HCT116 (cell line): ENCODE measurements at regions not wholly inside any gene's neighbourhood (a gene's known extent, or its start where the extent isn't known, plus 50 kb on each side); places are given as distances from the start of the nearest gene placed in this dataset.

ENCODE experiments used
- ATAC-seq: fragments of 200-7000 bp; cut with Tn5 transposase; 2 replicates; pipeline ENCODE4 v1.9.1; 2020; ENCODE audit warnings: mild to moderate bottlenecking, moderate library complexity
- BruUV-seq: library from RNA; stranded (reverse); fragments of 400-500 nt; replicated peaks from 2 replicates; lab custom pipeline; 2021; lab: Mats Ljungman, UMichigan
- CTCF ChIA-PET: fragments of 300-600 bp; sonication (Branson Sonifier 250); formaldehyde crosslinking; loops from one replicate; lab custom pipeline; 2021; ENCODE audit warnings: antibody characterized with exemption; lab: Charles Lee
- POLR2A ChIA-PET: fragments of 300-600, 350-600 bp; sonication (Branson Sonifier 250); formaldehyde crosslinking; loops from one replicate; lab custom pipeline; 2021; ENCODE audit warnings: antibody characterized with exemption; lab: Charles Lee
- RAD21 ChIA-PET, 2 experiments: fragments of 300-600 bp; sonication (Branson Sonifier 250); formaldehyde crosslinking; loops; one replicate each; lab custom pipeline; 2023; ENCODE audit warnings: low total read pairs in 2 of 2; ENCODE audit not compliant: uncharacterized antibody in 2 of 2, unreplicated experiment in 2 of 2, low non-redundant PET in 1 of 2; lab: Charles Lee
- DNase-seq: peaks from one replicate; pipeline ENCODE4 v3.0.0-alpha.2; 2010; ENCODE audit warnings: low read depth, low spot score
- H2AFZ ChIP-seq: fragments of 200-600 bp; shearing (Covaris generic), sonication (generic); 2 replicates; pipeline ENCODE4 v1.6.1; 2017; ENCODE audit warnings: low read depth, mixed run types, mixed read lengths, antibody characterized with exemption, low read length; ENCODE audit not compliant: poor library complexity, severe bottlenecking
- H3K27ac ChIP-seq: 2 replicates; pipeline ENCODE4 v1.5.1; 2012; ENCODE audit warnings: low read depth, low read length
- H3K27me3 ChIP-seq: fragments of 200-600 bp; sonication (generic); 2 replicates; pipeline ENCODE4 v1.6.1; 2016; ENCODE audit warnings: mixed run types, low read length, mixed read lengths; ENCODE audit not compliant: insufficient read depth
- H3K36me3 ChIP-seq, 2 experiments: fragments of 200-500 bp in 1 of 2; fragments of 200-600 bp in 1 of 2; sonication (Bioruptor generic) in 1 of 2; sonication (generic) in 1 of 2; 2 replicates each; pipeline versions ENCODE4 v1.5.1 to v1.6.1; 2014 to 2016; ENCODE audit warnings: low read length in 2 of 2, inconsistent platforms in 1 of 2, mixed read lengths in 1 of 2, mixed run types in 1 of 2; ENCODE audit not compliant: insufficient read depth in 2 of 2, control insufficient read depth in 1 of 2
- H3K4me1 ChIP-seq, 2 experiments: fragments of 200-600 bp in 1 of 2; sonication (generic) in 1 of 2; 2 replicates each; pipeline versions ENCODE4 v1.5.1 to v1.6.1; 2012 to 2017; ENCODE audit warnings: low read length in 2 of 2, inconsistent platforms in 1 of 2, mild to moderate bottlenecking in 1 of 2, mixed read lengths in 1 of 2, mixed run types in 1 of 2, moderate library complexity in 1 of 2; ENCODE audit not compliant: insufficient read depth in 2 of 2, control insufficient read depth in 1 of 2
- H3K4me2 ChIP-seq: fragments of 200-600 bp; sonication (generic); 2 replicates; pipeline ENCODE4 v1.6.1; 2017; ENCODE audit warnings: mixed run types, low read length, mixed read lengths
- H3K4me3 ChIP-seq, 2 experiments: fragments of 200-600 bp in 1 of 2; sonication (generic) in 1 of 2; replicated peaks in 1 of 2; 2 replicates each; pipeline ENCODE4 v1.5.1; 2011 to 2016; ENCODE audit warnings: low read length in 2 of 2, control low read depth in 1 of 2, low read depth in 1 of 2, mild to moderate bottlenecking in 1 of 2, mixed read lengths in 1 of 2, mixed run types in 1 of 2
- H3K79me2 ChIP-seq: fragments of 200-600 bp; sonication (generic); 2 replicates; pipeline ENCODE4 v1.6.1; 2017; ENCODE audit warnings: mild to moderate bottlenecking, mixed run types, low read length, moderate library complexity, mixed read lengths; ENCODE audit not compliant: insufficient read depth
- H3K9ac ChIP-seq: fragments of 200-600 bp; sonication (generic); 2 replicates; pipeline ENCODE4 v1.6.1; 2016; ENCODE audit warnings: low read length, mixed read lengths
- H3K9me2 ChIP-seq: fragments of 200-600 bp; sonication (generic), shearing (Covaris generic); 2 replicates; pipeline ENCODE4 v1.6.1; 2017; ENCODE audit warnings: mixed run types, mild to moderate bottlenecking, moderate library complexity; ENCODE audit not compliant: insufficient read depth
- H3K9me3 ChIP-seq, 2 experiments: fragments of 200-500 bp in 1 of 2; fragments of 200-600 bp in 1 of 2; sonication (Bioruptor generic) in 1 of 2; sonication (generic) in 1 of 2; 2 replicates each; pipeline ENCODE4 v1.6.1; 2014 to 2017; ENCODE audit warnings: low read length in 2 of 2, mixed read lengths in 2 of 2, inconsistent platforms in 1 of 2, low read depth in 1 of 2, mild to moderate bottlenecking in 1 of 2, mixed run types in 1 of 2, moderate library complexity in 1 of 2; ENCODE audit not compliant: control insufficient read depth in 1 of 2, insufficient read depth in 1 of 2
- H4K20me1 ChIP-seq: fragments of 200-600 bp; sonication (generic), shearing (Covaris generic); 2 replicates; pipeline ENCODE4 v1.6.1; 2017; ENCODE audit warnings: mixed run types, mild to moderate bottlenecking, moderate library complexity; ENCODE audit not compliant: insufficient read depth
- ATF3 ChIP-seq: IDR thresholded peaks from 2 replicates; pipeline ENCODE4 v1.6.1; 2012
- CBX3 ChIP-seq: IDR thresholded peaks from 2 replicates; pipeline ENCODE4 v1.6.1; 2012; ENCODE audit warnings: low read depth
- CEBPB ChIP-seq: IDR thresholded peaks from 2 replicates; pipeline ENCODE4 v1.6.1; 2012; ENCODE audit warnings: low read depth
- CTCF ChIP-seq, 3 experiments: fragments of 200-600 bp in 1 of 3; sonication (generic) in 1 of 3; IDR thresholded peaks in 2 of 3; conservative IDR thresholded peaks in 1 of 3; 2 replicates each; pipeline ENCODE4 v1.5.1; 2012 to 2017; ENCODE audit warnings: low read depth in 2 of 3, low read length in 2 of 3, antibody characterized with exemption in 1 of 3, borderline replicate concordance in 1 of 3, control low read depth in 1 of 3, mild to moderate bottlenecking in 1 of 3, mixed read lengths in 1 of 3, mixed run types in 1 of 3, moderate library complexity in 1 of 3; ENCODE audit not compliant: insufficient read depth in 1 of 3
- EGR1 ChIP-seq: IDR thresholded peaks from 2 replicates; pipeline ENCODE4 v1.6.1; 2012; ENCODE audit warnings: low read depth
- ELF1 ChIP-seq: IDR thresholded peaks from 2 replicates; pipeline ENCODE4 v1.6.1; 2012; ENCODE audit warnings: low read depth, borderline replicate concordance
- EZH2 ChIP-seq: fragments of 200-600 bp; sonication (generic); IDR thresholded peaks from 2 replicates; pipeline ENCODE4 v1.6.1; 2017; ENCODE audit warnings: antibody characterized with exemption, mixed run types
- EZH2phosphoT487 ChIP-seq: fragments of 200-600 bp; IDR thresholded peaks from 2 replicates; pipeline ENCODE4 v1.6.1; 2018; ENCODE audit warnings: antibody characterized with exemption, borderline replicate concordance
- FOSL1 ChIP-seq: IDR thresholded peaks from 2 replicates; pipeline ENCODE4 v1.6.1; 2012; ENCODE audit warnings: low read depth
- JUND ChIP-seq: IDR thresholded peaks from 2 replicates; pipeline ENCODE4 v1.6.1; 2012
- POLR2A ChIP-seq: IDR thresholded peaks from 2 replicates; pipeline ENCODE4 v1.7.0; 2011; ENCODE audit warnings: borderline replicate concordance; ENCODE audit not compliant: insufficient read depth, insufficient read length; ENCODE audit errors: extremely low read depth
- POLR2AphosphoS5 ChIP-seq: IDR thresholded peaks from 2 replicates; pipeline ENCODE4 v1.6.1; 2011; ENCODE audit warnings: mild to moderate bottlenecking, low read depth, low read length, moderate library complexity
- RAD21 ChIP-seq: IDR thresholded peaks from 2 replicates; pipeline ENCODE4 v1.6.1; 2012; ENCODE audit warnings: low read depth, mild to moderate bottlenecking
- REST ChIP-seq: IDR thresholded peaks from 2 replicates; pipeline ENCODE4 v1.6.1; 2012; ENCODE audit warnings: low read depth
- SIN3A ChIP-seq: IDR thresholded peaks from 2 replicates; pipeline ENCODE4 v1.6.1; 2012; ENCODE audit warnings: low read depth
- SRF ChIP-seq: IDR thresholded peaks from 2 replicates; pipeline ENCODE4 v1.6.1; 2012; ENCODE audit warnings: low read depth
- TCF7L2 ChIP-seq: IDR thresholded peaks from 2 replicates; pipeline ENCODE4 v1.7.0; 2011; ENCODE audit warnings: borderline replicate concordance, inconsistent platforms; ENCODE audit not compliant: insufficient read depth, insufficient read length; ENCODE audit errors: extremely low read depth
- YY1 ChIP-seq: IDR thresholded peaks from 2 replicates; pipeline ENCODE4 v1.6.1; 2011; ENCODE audit warnings: low read length, low read depth, moderate library complexity, mild to moderate bottlenecking; ENCODE audit not compliant: insufficient replicate concordance; ENCODE audit errors: extremely low read depth
- ZBTB33 ChIP-seq: IDR thresholded peaks from 2 replicates; pipeline ENCODE4 v1.6.1; 2011; ENCODE audit warnings: mild to moderate bottlenecking, low read length, moderate library complexity; ENCODE audit not compliant: insufficient replicate concordance; ENCODE audit errors: extremely low read depth
- ZFX ChIP-seq: fragments of 450-650 bp; IDR thresholded peaks from 2 replicates; pipeline ENCODE4 v1.6.1; 2017
- intact Hi-C: fragments of 100-400 bp; cut with micrococcal nuclease; formaldehyde crosslinking; loops from 2 replicates; pipeline ENCODE4 v1.10.0; 2022

- TF ChIP-seq REST (no peak), TCF7L2 (no peak), ZBTB33 (no peak), EZH2 (no peak), SIN3A (no peak), RAD21 (no peak), POLR2AphosphoS5 (no peak), SRF (no peak), JUND (no peak), CTCF (IDR thresholded peaks at IDR 0.05 in 2 of 3, conservative IDR thresholded peaks at IDR 0.05 in 1 of 3; ENCODE audit: borderline replicate concordance in 1 of 3, insufficient read depth in 1 of 3, low read depth in 2 of 3, low read length in 2 of 3) (no peak), EGR1 (no peak), POLR2A (no peak), ELF1 (no peak), FOSL1 (no peak), ATF3 (no peak), CBX3 (no peak), YY1 (no peak), EZH2phosphoT487 (no peak), ZFX (no peak), CEBPB (no peak)
- ChIA-PET RAD21 (no interaction called here), CTCF (no interaction called here), POLR2A (no interaction called here)
- H3K9me2 ChIP-seq = no peaks in the 10 kb centered on the region
- intact Hi-C loops = no loop called here
- no peaks in the 10 kb centered on the region for H3K79me2 ChIP-seq
- H3K9me3 ChIP-seq = no peaks in the 10 kb centered on the region
- DNase-seq (no peak), ATAC-seq (no peak)
- H3K27me3 ChIP-seq = 0 out of 2 replicates have a peak, but pooled peaks cover 5% of the 10 kb centered on the region
- H3K4me1 ChIP-seq = peaks cover 0 to 9% of the 10 kb centered on the region in 2 experiments; a peak in 3 of 4 replicates
- no peaks in the 10 kb centered on the region for H4K20me1 ChIP-seq
- H2AFZ ChIP-seq = no peak overlapping the region
- H3K9ac ChIP-seq = no peak overlapping the region
- no peaks in the 10 kb centered on the region for H3K36me3 ChIP-seq
- BruUV-seq = no TSS peak
- no peak overlapping the region for H3K4me2 ChIP-seq
- no peak overlapping the region for H3K27ac ChIP-seq
- no peak overlapping the region for H3K4me3 ChIP-seq
Measured at GRCh38 chr2:118442046-118442445, 353.8 kb downstream of the INSIG2 start.
